ENCODE measurements at regions not wholly inside any gene's neighbourhood (a gene's known extent, or its start where the extent isn't known, plus 50 kb on each side); places are given as distances from the start of the nearest gene placed in this dataset.

- TF ChIP-seq, protein P1, sequence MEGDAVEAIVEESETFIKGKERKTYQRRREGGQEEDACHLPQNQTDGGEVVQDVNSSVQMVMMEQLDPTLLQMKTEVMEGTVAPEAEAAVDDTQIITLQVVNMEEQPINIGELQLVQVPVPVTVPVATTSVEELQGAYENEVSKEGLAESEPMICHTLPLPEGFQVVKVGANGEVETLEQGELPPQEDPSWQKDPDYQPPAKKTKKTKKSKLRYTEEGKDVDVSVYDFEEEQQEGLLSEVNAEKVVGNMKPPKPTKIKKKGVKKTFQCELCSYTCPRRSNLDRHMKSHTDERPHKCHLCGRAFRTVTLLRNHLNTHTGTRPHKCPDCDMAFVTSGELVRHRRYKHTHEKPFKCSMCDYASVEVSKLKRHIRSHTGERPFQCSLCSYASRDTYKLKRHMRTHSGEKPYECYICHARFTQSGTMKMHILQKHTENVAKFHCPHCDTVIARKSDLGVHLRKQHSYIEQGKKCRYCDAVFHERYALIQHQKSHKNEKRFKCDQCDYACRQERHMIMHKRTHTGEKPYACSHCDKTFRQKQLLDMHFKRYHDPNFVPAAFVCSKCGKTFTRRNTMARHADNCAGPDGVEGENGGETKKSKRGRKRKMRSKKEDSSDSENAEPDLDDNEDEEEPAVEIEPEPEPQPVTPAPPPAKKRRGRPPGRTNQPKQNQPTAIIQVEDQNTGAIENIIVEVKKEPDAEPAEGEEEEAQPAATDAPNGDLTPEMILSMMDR (IDR thresholded peaks at IDR 0.05), result no peak
- TF ChIP-seq POLR2A (IDR thresholded peaks at IDR 0.05), result no peak
Measured at GRCh38 chr1:234893359-234893724, 235.3 kb downstream of the TOMM20 start.
